IPS DF 6.9 (cell line): ENCODE measurements at regions not wholly inside any gene's neighbourhood (a gene's known extent, or its start where the extent isn't known, plus 50 kb on each side); places are given as distances from the start of the nearest gene placed in this dataset.

ENCODE experiments used
- DNase-seq: peaks from one replicate; pipeline ENCODE4 v3.0.0-alpha.2; 2013; ENCODE audit warnings: low read depth, low spot score
- H3K27ac ChIP-seq: one replicate; pipeline ENCODE4 v1.5.1; 2013; ENCODE audit warnings: low read length, control low read depth
- H3K27me3 ChIP-seq: 2 replicates; pipeline ENCODE4 v1.6.1; 2013; ENCODE audit warnings: mild to moderate bottlenecking, low read length; ENCODE audit not compliant: control insufficient read depth, insufficient read depth
- H3K36me3 ChIP-seq: 2 replicates; pipeline ENCODE4 v1.6.1; 2013; ENCODE audit warnings: low read length; ENCODE audit not compliant: control insufficient read depth, insufficient read depth
- H3K4me1 ChIP-seq: 2 replicates; pipeline ENCODE4 v1.6.1; 2013; ENCODE audit warnings: low read length; ENCODE audit not compliant: control insufficient read depth, insufficient read depth
- H3K4me3 ChIP-seq: 2 replicates; pipeline ENCODE4 v1.5.1; 2013; ENCODE audit warnings: mild to moderate bottlenecking, low read length
- H3K9me3 ChIP-seq: 2 replicates; pipeline ENCODE4 v1.6.1; 2013; ENCODE audit warnings: low read length, inconsistent platforms; ENCODE audit not compliant: control insufficient read depth, insufficient read depth
- WGBS: extraction: QIAGEN DNeasy Blood & Tissue Kit; methylation state at CpG from one replicate; pipeline ENCODE4 v1.1.7; 2013; ENCODE audit warnings: mixed read lengths, missing lambda C conversion rate; ENCODE audit not compliant: insufficient read length, insufficient coverage; 5-methylcytosine and 5-hydroxymethylcytosine counted together

- H3K27ac ChIP-seq, result no peak overlapping the region
- DNase-seq, result no peak
- WGBS, result no CpG with 5 or more reads among the region's 1 CpG
Observed at GRCh38 chr3:109900783-109901182, 563.4 kb upstream of the DPPA4 start.

GRCh38 chr3:109902549-109902948 lies 565.2 kb upstream of the DPPA4 start:
- no peaks in the 10 kb centered on the region for H3K4me1 ChIP-seq
- no peaks in the 10 kb centered on the region for H3K9me3 ChIP-seq
- H3K27ac ChIP-seq, result no peak overlapping the region
- WGBS, result no CpG with 5 or more reads among the region's 4 CpGs
- H3K36me3 ChIP-seq, result no peaks in the 10 kb centered on the region
- H3K4me3 ChIP-seq, result no peak overlapping the region
- H3K27me3 ChIP-seq, result no peaks in the 10 kb centered on the region
- no peak for DNase-seq

More at GRCh38 chr3:109900783-109901182, 563.4 kb upstream of the DPPA4 start:
- H3K27me3 ChIP-seq, result no peaks in the 10 kb centered on the region
- no peak overlapping the region for H3K4me3 ChIP-seq
- H3K9me3 ChIP-seq, result no peaks in the 10 kb centered on the region
- no peaks in the 10 kb centered on the region for H3K4me1 ChIP-seq
- H3K36me3 ChIP-seq, result no peaks in the 10 kb centered on the region

GRCh38 chr3:109903100-109903499 lies 565.8 kb upstream of the DPPA4 start:
- WGBS, result no CpG with 5 or more reads among the region's 2 CpGs
- Histone ChIP-seq H3K27ac (no peak overlapping the region), H3K4me1 (no peaks in the 10 kb centered on the region), H3K4me3 (no peak overlapping the region), H3K27me3 (no peaks in the 10 kb centered on the region), H3K9me3 (no peaks in the 10 kb centered on the region), H3K36me3 (no peaks in the 10 kb centered on the region)
- DNase-seq, result no peak

GRCh38 chr3:109910772-109911171 lies 573.4 kb upstream of the DPPA4 start:
- H3K27ac ChIP-seq, result no peak overlapping the region
- no peaks in the 10 kb centered on the region for H3K9me3 ChIP-seq
- H3K36me3 ChIP-seq, result no peaks in the 10 kb centered on the region
- no peaks in the 10 kb centered on the region for H3K27me3 ChIP-seq
- no CpG with 5 or more reads among the region's 6 CpGs for WGBS
- DNase-seq, result no peak
- no peak overlapping the region for H3K4me3 ChIP-seq
- no peaks in the 10 kb centered on the region for H3K4me1 ChIP-seq

- H3K4me3 ChIP-seq, result no peak overlapping the region
- WGBS, result no CpG with 5 or more reads among the region's 2 CpGs
- no peaks in the 10 kb centered on the region for H3K4me1 ChIP-seq
- H3K27ac ChIP-seq, result no peak overlapping the region
- H3K36me3 ChIP-seq, result no peaks in the 10 kb centered on the region
- H3K9me3 ChIP-seq, result no peaks in the 10 kb centered on the region
- no peak for DNase-seq
- no peaks in the 10 kb centered on the region for H3K27me3 ChIP-seq
Observed at GRCh38 chr3:109918740-109919139, 581.4 kb upstream of the DPPA4 start.

GRCh38 chr3:109920749-109921148 lies 583.4 kb upstream of the DPPA4 start:
- WGBS, result no CpG with 5 or more reads among the region's 2 CpGs
- DNase-seq, result no peak
- 0 out of 2 replicates have a peak, but pooled peaks cover 2% of the 10 kb centered on the region for H3K4me1 ChIP-seq
- no peak overlapping the region for H3K27ac ChIP-seq
- no peaks in the 10 kb centered on the region for H3K36me3 ChIP-seq
- no peaks in the 10 kb centered on the region for H3K9me3 ChIP-seq
- no peaks in the 10 kb centered on the region for H3K27me3 ChIP-seq
- H3K4me3 ChIP-seq, result no peak overlapping the region

GRCh38 chr3:109921509-109921908 lies 584.2 kb upstream of the DPPA4 start:
- Histone ChIP-seq H3K27ac (no peak overlapping the region), H3K9me3 (no peaks in the 10 kb centered on the region), H3K27me3 (no peaks in the 10 kb centered on the region), H3K4me3 (no peak overlapping the region), H3K4me1 (0 out of 2 replicates have a peak, but pooled peaks cover 2% of the 10 kb centered on the region), H3K36me3 (no peaks in the 10 kb centered on the region)
- DNase-seq, result no peak
- WGBS, result no CpG with 5 or more reads among the region's 5 CpGs

GRCh38 chr3:109922856-109923255 lies 585.5 kb upstream of the DPPA4 start:
- DNase-seq, result no peak
- Histone ChIP-seq H3K4me3 (no peak overlapping the region), H3K36me3 (no peaks in the 10 kb centered on the region), H3K27me3 (no peaks in the 10 kb centered on the region), H3K4me1 (0 out of 2 replicates have a peak, but pooled peaks cover 2% of the 10 kb centered on the region), H3K27ac (no peak overlapping the region), H3K9me3 (no peaks in the 10 kb centered on the region)
- WGBS, result no CpG with 5 or more reads among the region's 2 CpGs

GRCh38 chr3:109923431-109923830 lies 586.1 kb upstream of the DPPA4 start:
- Histone ChIP-seq H3K9me3 (no peaks in the 10 kb centered on the region), H3K27me3 (no peaks in the 10 kb centered on the region), H3K4me3 (no peak overlapping the region), H3K36me3 (no peaks in the 10 kb centered on the region), H3K27ac (no peak overlapping the region), H3K4me1 (0 out of 2 replicates have a peak, but pooled peaks cover 2% of the 10 kb centered on the region)
- DNase-seq, result no peak
- no CpG with 5 or more reads among the region's 3 CpGs for WGBS

GRCh38 chr3:109924196-109924595 lies 586.9 kb upstream of the DPPA4 start:
- H3K27me3 ChIP-seq, result no peaks in the 10 kb centered on the region
- no peak for DNase-seq
- H3K4me1 ChIP-seq, result 0 out of 2 replicates have a peak, but pooled peaks cover 2% of the 10 kb centered on the region
- no peaks in the 10 kb centered on the region for H3K36me3 ChIP-seq
- no peaks in the 10 kb centered on the region for H3K9me3 ChIP-seq
- H3K27ac ChIP-seq, result no peak overlapping the region
- no peak overlapping the region for H3K4me3 ChIP-seq

GRCh38 chr3:109926376-109926775 lies 589.0 kb upstream of the DPPA4 start:
- Histone ChIP-seq H3K27ac (no peak overlapping the region), H3K4me3 (no peak overlapping the region), H3K4me1 (0 out of 2 replicates have a peak, but pooled peaks cover 2% of the 10 kb centered on the region), H3K36me3 (no peaks in the 10 kb centered on the region), H3K9me3 (no peaks in the 10 kb centered on the region), H3K27me3 (no peaks in the 10 kb centered on the region)
- no peak for DNase-seq
- WGBS, result no CpG with 5 or more reads among the region's 8 CpGs
